Erythroblast (primary cell): ENCODE measurements at regions not wholly inside any gene's neighbourhood (a gene's known extent, or its start where the extent isn't known, plus 50 kb on each side); places are given as distances from the start of the nearest gene placed in this dataset.

Source experiments
- GATA1 ChIP-seq: IDR thresholded peaks from 2 replicates; pipeline ENCODE4 v1.6.1; 2011; ENCODE audit warnings: low read depth, mild to moderate bottlenecking, control low read depth, low read length, moderate library complexity
- POLR2A ChIP-seq: IDR thresholded peaks from 2 replicates; pipeline ENCODE4 v1.6.1; 2011; ENCODE audit warnings: mild to moderate bottlenecking, low read length

DNA sequence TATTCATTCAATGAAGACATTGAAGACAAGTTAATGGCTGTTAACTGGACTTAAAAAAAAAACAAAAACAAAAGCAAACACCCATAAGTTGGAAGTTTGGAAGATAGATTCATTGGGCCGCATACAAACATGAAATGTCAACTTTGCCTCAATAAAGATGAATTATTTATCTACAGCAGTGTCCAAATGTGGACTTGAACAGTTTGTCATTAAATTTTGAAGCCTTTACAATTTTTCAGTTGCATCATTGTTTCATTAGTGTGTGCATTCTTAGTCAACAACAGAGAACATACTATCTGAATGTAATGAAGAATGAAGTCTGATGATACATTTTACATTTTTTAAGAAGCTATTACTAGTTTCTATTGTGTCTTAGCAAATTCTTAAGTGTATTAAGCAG is 152.1 kb downstream of the SLIT2 start:
- TF ChIP-seq POLR2A (no peak), GATA1 (no peak)
